DMS114 treated with DMSO at 0.1 percent for 48 hours (cell line): ENCODE measurements at regions not wholly inside any gene's neighbourhood (a gene's known extent, or its start where the extent isn't known, plus 50 kb on each side); places are given as distances from the start of the nearest gene placed in this dataset.

ENCODE experiments used
- DNase-seq: peaks from one replicate; lab custom pipeline; 2025; ENCODE audit not compliant: unreplicated experiment; lab: John Stamatoyannopoulos, UW

DNA sequence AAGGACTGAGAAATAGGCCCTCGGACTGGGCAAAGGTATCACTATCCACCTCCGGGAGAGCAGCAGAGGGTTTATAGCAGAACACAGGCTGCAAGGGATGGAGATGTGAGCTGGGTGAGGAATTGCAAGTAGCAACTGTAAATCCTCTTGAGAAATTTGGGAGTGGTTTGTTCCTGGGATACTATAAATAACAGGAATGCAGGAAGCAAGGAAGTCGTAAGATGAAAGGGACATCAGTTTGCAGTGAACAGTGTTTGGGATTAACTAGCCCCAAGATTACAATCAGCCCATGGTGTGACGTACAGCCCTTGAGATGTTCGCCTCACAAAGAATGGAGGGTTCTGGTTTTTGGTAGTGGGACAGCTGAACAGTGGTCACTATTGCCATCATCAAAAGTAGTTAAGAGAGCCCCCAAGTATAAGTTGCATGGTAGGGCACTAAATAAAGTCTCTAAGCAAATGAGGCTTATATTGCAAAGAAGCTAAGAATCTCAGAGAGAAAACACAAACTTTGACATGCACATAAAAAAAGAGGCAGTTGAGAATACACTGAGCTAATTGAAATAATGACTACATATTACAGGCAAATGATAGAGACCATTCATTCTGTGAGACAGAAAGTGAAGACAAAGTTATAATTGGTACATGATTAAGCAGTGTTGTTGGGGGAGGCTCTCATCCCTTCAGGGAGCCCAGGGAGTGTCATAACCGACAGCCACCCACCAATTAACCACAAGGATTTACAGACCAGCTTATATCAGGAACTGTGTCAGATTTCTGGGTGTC, 362.5 kb upstream of the ACVR2A start:
- DNase-seq: no peak

GRCh38 chr2:147479358-147479757, 365.5 kb upstream of the ACVR2A start:
- no peak for DNase-seq

- DNase-seq: no peak
Measured at GRCh38 chr2:147473075-147473474, 371.8 kb upstream of the ACVR2A start.

DNA sequence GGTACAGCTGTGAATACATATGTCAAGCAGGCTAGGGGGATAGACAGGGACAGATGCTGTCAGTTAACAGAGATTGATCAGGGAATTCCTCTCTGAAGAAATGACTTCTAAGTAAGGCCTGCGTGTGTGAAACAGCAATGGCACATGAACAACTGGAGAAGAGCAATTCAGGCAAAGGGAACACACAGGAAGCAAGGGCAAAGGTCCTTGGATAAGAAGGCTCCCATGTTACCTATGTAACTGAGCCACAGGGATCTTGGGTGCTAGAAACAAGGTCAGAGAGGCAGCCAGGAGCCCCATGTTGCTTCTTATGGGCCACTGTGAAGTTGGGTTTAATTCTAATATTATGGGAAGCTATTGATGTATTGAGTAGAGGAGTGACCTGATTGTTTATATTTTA, 373.7 kb upstream of the ACVR2A start:
- DNase-seq: no peak

- DNase-seq: no peak
Measured at GRCh38 chr2:147469471-147469870, 375.4 kb upstream of the ACVR2A start.

GRCh38 chr2:147468963-147469362, 375.9 kb upstream of the ACVR2A start:
- no peak for DNase-seq

DNA sequence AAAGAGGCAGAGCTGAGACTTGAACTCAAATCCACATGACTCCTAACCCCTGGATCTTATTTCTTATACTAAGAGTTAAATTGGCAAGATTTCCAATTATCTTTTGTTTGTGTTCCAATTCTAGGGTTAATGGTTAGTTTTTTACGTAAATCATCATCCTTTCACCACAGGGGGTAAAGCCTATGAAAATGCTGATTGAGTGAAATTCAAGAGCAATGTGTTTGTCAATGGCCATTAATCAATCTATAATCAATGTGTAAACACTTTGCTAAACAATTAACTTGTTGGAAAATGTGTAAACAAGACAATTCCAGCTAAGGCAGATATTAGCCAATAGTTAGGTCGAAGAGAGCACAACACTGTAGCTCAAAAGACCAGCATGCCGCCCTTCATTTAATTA, 376.5 kb upstream of the ACVR2A start:
- DNase-seq: no peak

DNA sequence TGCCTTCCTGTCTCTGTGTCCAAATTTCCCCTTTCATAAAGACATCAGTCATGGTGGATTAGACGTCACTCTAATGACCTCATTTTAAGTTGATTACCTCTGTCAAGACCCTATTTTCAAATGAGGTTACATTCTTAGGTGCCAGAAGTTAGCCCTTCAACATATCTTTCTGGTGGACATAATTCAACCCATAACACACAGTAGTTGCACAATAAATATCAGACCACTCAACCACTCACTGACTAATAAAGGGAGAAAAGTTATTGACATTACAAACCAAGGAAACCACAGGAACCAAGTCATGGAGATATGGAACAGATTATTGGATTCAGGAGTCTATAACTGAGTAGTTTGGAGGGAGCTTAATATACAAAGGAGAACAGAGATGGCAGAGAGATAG, 377.4 kb upstream of the ACVR2A start:
- DNase-seq: no peak

GRCh38 chr2:147464737-147465357, 380.0 kb upstream of the ACVR2A start:
- no peak for DNase-seq

DNA sequence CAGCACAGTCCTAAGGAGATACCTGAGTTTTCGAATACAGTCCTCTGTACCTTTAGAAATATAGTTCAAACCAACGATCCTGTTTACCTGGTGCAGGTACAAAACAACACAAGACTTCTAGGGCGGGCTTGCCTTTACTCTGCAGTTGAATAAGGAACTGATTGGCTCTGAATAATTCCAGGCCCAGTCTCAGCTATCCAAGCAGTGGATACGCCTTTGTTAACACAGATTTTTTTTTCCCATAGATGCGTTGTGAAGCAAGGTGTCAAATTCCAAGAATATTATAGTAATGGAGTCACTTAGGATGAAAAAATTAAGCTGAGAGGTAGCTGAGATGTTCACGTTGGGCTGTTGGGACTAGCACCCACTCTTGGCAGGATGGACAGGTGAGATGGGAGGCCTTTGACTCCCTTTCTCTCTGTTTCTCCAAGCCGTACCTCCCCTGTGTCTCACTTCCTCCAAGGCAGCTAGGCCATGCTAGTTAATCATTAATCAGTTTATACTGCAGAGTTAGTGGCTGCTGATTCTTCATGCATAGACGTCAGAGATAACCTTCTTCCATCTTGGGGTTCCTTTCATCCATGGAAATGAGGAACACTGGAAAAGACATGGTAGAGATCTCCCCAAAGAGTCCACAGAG, 380.8 kb upstream of the ACVR2A start:
- no peak for DNase-seq

- no peak for DNase-seq
Measured at GRCh38 chr2:147460155-147460554, 384.7 kb upstream of the ACVR2A start.

DNA sequence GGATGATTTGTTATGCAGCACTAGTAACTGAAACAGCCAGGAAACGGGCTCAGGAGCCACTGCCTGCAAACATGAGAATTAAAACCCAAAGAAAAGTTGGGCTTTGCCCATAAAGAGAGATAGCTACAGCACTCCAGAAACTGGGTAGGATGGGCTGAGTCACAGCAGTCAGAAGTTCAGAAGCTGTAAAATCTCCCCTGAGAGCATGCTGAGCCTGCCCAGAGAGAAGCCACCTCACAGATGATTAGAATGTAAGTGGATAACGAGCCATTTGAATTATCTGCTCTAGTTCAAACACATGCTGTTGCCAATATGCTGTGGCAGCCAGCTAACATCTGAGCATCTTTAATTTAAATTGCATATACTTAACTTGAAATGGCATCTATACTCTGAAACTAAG, 388.1 kb upstream of the ACVR2A start:
- no peak for DNase-seq

DNA sequence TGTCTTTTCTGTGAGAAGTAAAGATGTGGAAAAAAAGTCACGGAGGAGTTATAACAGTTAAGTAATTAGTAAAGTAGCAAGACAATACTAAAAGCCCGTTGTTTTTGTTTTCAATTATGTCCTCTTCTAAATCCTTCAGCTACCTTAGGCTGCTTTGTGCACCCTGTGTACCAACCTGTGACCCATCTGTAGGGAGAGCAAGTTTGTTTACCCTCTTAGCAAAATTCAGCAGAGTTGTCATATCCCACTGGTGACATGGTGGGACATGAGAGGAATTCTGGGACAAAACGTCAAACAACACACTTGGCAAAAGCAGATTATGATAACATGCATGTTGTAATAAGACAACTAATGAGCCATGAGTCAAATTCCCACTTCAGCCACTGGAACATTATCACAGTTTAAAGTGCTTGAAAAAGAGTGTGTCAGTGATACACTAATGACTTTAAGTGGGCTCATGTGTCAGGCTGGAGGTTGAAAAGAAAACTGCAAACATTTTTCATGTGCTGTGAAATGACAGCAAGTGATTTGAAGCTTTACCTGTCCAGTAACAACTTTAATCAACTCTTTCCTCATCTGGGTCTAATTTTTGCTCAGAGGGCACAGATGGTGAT, 392.8 kb upstream of the ACVR2A start:
- no peak for DNase-seq

- DNase-seq: no peak
Measured at GRCh38 chr2:147450661-147451510, 393.9 kb upstream of the ACVR2A start.

- no peak for DNase-seq
Measured at GRCh38 chr2:147449323-147449991, 395.4 kb upstream of the ACVR2A start.

DNA sequence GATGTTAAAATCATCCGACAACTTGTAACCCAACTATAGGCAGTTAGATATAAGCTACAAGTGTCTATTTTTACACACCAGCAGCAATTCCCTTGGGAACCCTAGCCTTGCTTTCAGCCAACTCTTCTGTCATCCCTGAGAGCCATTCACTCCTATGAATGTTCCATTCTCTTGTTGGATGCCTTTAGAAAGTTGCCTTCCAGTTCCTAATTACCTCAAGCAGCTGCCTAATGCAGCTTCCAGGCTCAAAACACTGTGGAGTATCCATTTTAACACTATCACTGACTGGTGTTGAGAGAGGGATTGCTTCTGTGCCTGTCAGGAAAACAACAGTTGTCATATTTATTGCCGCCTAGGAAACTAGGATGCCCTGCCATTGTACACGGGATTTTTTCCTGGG, 402.0 kb upstream of the ACVR2A start:
- no peak for DNase-seq

- no peak for DNase-seq
Measured at GRCh38 chr2:147441182-147441581, 403.6 kb upstream of the ACVR2A start.

DNA sequence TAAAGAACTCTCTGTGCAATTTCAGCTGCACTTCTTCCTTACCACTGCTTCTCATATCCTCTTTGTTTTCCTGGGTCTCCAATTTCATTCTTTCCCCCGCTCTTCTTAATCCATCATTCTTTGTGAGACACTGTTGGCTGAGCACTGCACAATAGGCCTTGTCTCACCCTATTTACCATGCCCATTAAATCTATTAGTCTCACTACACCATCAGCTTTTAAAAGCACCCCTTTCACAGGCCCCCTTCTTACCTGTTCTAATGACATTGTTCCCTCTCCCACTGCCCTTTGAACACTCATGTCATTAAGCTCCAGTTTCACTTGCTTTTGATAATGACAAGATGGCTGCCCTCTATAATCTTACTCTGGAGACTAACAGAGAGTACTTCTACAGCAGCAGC, 404.1 kb upstream of the ACVR2A start:
- DNase-seq: no peak

GRCh38 chr2:147439986-147440385, 404.8 kb upstream of the ACVR2A start:
- no peak for DNase-seq

DNA sequence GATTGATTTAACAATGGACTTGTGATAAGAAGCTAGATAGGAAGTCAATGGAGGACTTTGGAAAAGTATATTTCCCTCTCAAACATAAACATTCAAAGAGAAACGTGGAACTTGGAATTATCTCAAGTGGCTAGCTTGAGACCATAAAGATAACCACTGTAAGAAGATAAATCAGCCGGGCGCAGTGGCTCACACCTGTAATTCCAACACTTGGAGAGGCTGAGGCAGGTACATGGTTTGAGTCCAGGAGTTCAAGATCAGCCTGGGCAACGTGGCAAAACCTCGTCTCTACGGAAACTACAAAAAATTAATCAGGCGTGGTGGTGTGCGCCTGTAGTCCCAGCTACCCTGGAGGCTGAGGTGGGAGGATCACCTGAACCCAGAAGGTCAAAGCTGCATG, 405.9 kb upstream of the ACVR2A start:
- DNase-seq: no peak
